ENCODE measurements at regions not wholly inside any gene's neighbourhood (a gene's known extent, or its start where the extent isn't known, plus 50 kb on each side); places are given as distances from the start of the nearest gene placed in this dataset.

- Histone ChIP-seq H3K4me2 (ENCODE audit: control insufficient read depth, extremely low read depth, insufficient read depth, low read depth, low read length) (no peak overlapping the region), H3K9me3 (ENCODE audit: control insufficient read depth, low read depth, low read length) (peaks cover 20% of the 10 kb centered on the region), H3K4me1 (ENCODE audit: control insufficient read depth, extremely low read depth, insufficient read depth, low read length) (no peaks in the 10 kb centered on the region), H3K36me3 (ENCODE audit: control insufficient read depth in 2 of 2, extremely low read depth in 1 of 2, insufficient read depth in 2 of 2, low read length in 2 of 2) (no peaks in the 10 kb centered on the region), H3K9ac (ENCODE audit: control insufficient read depth, extremely low read depth, insufficient read depth, low read length) (no peak overlapping the region), H3K27me3 (ENCODE audit: control insufficient read depth, extremely low read depth, insufficient read depth, low read length) (no peaks in the 10 kb centered on the region), H3K27ac (ENCODE audit: control insufficient read depth, insufficient read depth, low read length) (no peak overlapping the region), H2AFZ (ENCODE audit: control insufficient read depth, low read length) (no peak overlapping the region), H3K79me2 (ENCODE audit: control insufficient read depth, insufficient read depth, low read length) (no peaks in the 10 kb centered on the region), H3K4me3 (ENCODE audit: control insufficient read depth in 2 of 3, extremely low read depth in 1 of 3, insufficient read depth in 2 of 3, low read depth in 1 of 3, low read length in 3 of 3) (no peak overlapping the region), H3K9me1 (ENCODE audit: control insufficient read depth, extremely low read depth, insufficient read depth, low read length) (no peaks in the 10 kb centered on the region), H4K20me1 (ENCODE audit: control insufficient read depth, extremely low read depth, insufficient read depth, low read length) (no peaks in the 10 kb centered on the region)
- FAIRE-seq (no peak), DNase-seq (ENCODE audit: low read depth, low spot score) (no peak)
- TF ChIP-seq EZH2 (IDR thresholded peaks at IDR 0.05; ENCODE audit: low read length) (no peak), CTCF (optimal IDR thresholded peaks at IDR 0.05 in 1 of 3, IDR thresholded peaks at IDR 0.05 in 1 of 3, conservative IDR thresholded peaks at IDR 0.05 in 1 of 3; ENCODE audit: extremely low read depth in 1 of 3, insufficient read depth in 2 of 3, low read length in 3 of 3) (no peak)
- dilution Hi-C loops (cut with MboI; ENCODE audit: extremely low pct_ligation_motif_present, low sequenced_read_pairs) = no loop called here
Observed at GRCh38 chr18:78664048-78664447, 315.6 kb upstream of the SALL3 start.

- Histone ChIP-seq H3K9me3 (ENCODE audit: control insufficient read depth, low read depth, low read length) (peaks cover 16% of the 10 kb centered on the region), H3K9ac (ENCODE audit: control insufficient read depth, extremely low read depth, insufficient read depth, low read length) (no peak overlapping the region), H3K4me1 (ENCODE audit: control insufficient read depth, extremely low read depth, insufficient read depth, low read length) (no peaks in the 10 kb centered on the region), H3K27ac (ENCODE audit: control insufficient read depth, insufficient read depth, low read length) (no peak overlapping the region), H3K27me3 (ENCODE audit: control insufficient read depth, extremely low read depth, insufficient read depth, low read length) (no peaks in the 10 kb centered on the region), H3K4me2 (ENCODE audit: control insufficient read depth, extremely low read depth, insufficient read depth, low read depth, low read length) (no peak overlapping the region), H4K20me1 (ENCODE audit: control insufficient read depth, extremely low read depth, insufficient read depth, low read length) (no peaks in the 10 kb centered on the region), H3K36me3 (ENCODE audit: control insufficient read depth in 2 of 2, extremely low read depth in 1 of 2, insufficient read depth in 2 of 2, low read length in 2 of 2) (no peaks in the 10 kb centered on the region), H3K9me1 (ENCODE audit: control insufficient read depth, extremely low read depth, insufficient read depth, low read length) (no peaks in the 10 kb centered on the region), H2AFZ (ENCODE audit: control insufficient read depth, low read length) (no peak overlapping the region), H3K4me3 (ENCODE audit: control insufficient read depth in 2 of 3, extremely low read depth in 1 of 3, insufficient read depth in 2 of 3, low read depth in 1 of 3, low read length in 3 of 3) (no peak overlapping the region), H3K79me2 (ENCODE audit: control insufficient read depth, insufficient read depth, low read length) (no peaks in the 10 kb centered on the region)
- TF ChIP-seq CTCF (optimal IDR thresholded peaks at IDR 0.05 in 1 of 3, IDR thresholded peaks at IDR 0.05 in 1 of 3, conservative IDR thresholded peaks at IDR 0.05 in 1 of 3; ENCODE audit: extremely low read depth in 1 of 3, insufficient read depth in 2 of 3, low read length in 3 of 3) = no peak
- TF ChIP-seq EZH2 (IDR thresholded peaks at IDR 0.05; ENCODE audit: low read length) = no peak
- FAIRE-seq (no peak), DNase-seq (ENCODE audit: low read depth, low spot score) (no peak)
- dilution Hi-C loops (cut with MboI; ENCODE audit: extremely low pct_ligation_motif_present, low sequenced_read_pairs) = no loop called here
Observed at GRCh38 chr18:78664848-78665247, 314.8 kb upstream of the SALL3 start.

Data from keratinocyte (primary cell).